CD8-positive, alpha-beta memory T cell (primary cell): ENCODE measurements at regions not wholly inside any gene's neighbourhood (a gene's known extent, or its start where the extent isn't known, plus 50 kb on each side); places are given as distances from the start of the nearest gene placed in this dataset.

ENCODE experiments used
- CTCF ChIA-PET: fragments of 350-600 bp; sonication (Branson Sonifier 250); formaldehyde crosslinking; loops from one replicate; lab custom pipeline; 2021; ENCODE audit warnings: antibody characterized with exemption; lab: Charles Lee
- POLR2A ChIA-PET: fragments of 350-600 bp; sonication (Branson Sonifier 250); formaldehyde crosslinking; loops from one replicate; lab custom pipeline; 2021; ENCODE audit warnings: antibody characterized with exemption; lab: Charles Lee
- DNase-seq, 5 donors: peaks; one replicate each; pipeline versions ENCODE4 v3.0.0 to v3.0.0-alpha.2; 2020 to 2022; ENCODE audit warnings: mixed read lengths in 1 of 5
- H3K27ac ChIP-seq: one replicate; pipeline ENCODE4 v1.7.0; 2013; ENCODE audit warnings: low read depth, mild to moderate bottlenecking, low read length, moderate library complexity
- H3K27me3 ChIP-seq: 2 replicates; pipeline ENCODE4 v1.7.0; 2013; ENCODE audit warnings: low read length, mild to moderate bottlenecking; ENCODE audit not compliant: insufficient read depth, poor library complexity, severe bottlenecking
- H3K36me3 ChIP-seq: 2 replicates; pipeline ENCODE4 v1.7.0; 2013; ENCODE audit warnings: mild to moderate bottlenecking, low read length, moderate library complexity; ENCODE audit not compliant: insufficient read depth
- H3K4me1 ChIP-seq: 2 replicates; pipeline ENCODE4 v1.7.0; 2013; ENCODE audit warnings: mild to moderate bottlenecking, low read length, moderate library complexity; ENCODE audit not compliant: insufficient read depth
- H3K4me3 ChIP-seq: 2 replicates; pipeline ENCODE4 v1.7.0; 2013; ENCODE audit warnings: mild to moderate bottlenecking, low read length
- H3K9me3 ChIP-seq: 2 replicates; pipeline ENCODE4 v1.7.0; 2013; ENCODE audit warnings: mild to moderate bottlenecking, low read length
- H3K27ac Mint-ChIP-seq, 8 donors: one replicate each; pipeline ENCODE4 v1.8.0; 2020 to 2021; ENCODE audit warnings: mixed read lengths in 8 of 8, mild to moderate bottlenecking in 6 of 8, inconsistent platforms in 3 of 8, moderate library complexity in 3 of 8
- H3K27me3 Mint-ChIP-seq, 2 donors: one replicate each; pipeline ENCODE4 v1.8.0; 2020 to 2021; ENCODE audit warnings: mixed read lengths in 2 of 2, mild to moderate bottlenecking in 1 of 2, moderate library complexity in 1 of 2
- H3K36me3 Mint-ChIP-seq, 3 donors: one replicate each; pipeline ENCODE4 v1.8.0; 2020 to 2021; ENCODE audit warnings: mixed read lengths in 3 of 3, inconsistent platforms in 1 of 3, mild to moderate bottlenecking in 1 of 3
- H3K4me1 Mint-ChIP-seq, 3 donors: one replicate each; pipeline ENCODE4 v1.8.0; 2020 to 2021; ENCODE audit warnings: mixed read lengths in 3 of 3, inconsistent platforms in 1 of 3, mild to moderate bottlenecking in 1 of 3
- H3K4me3 Mint-ChIP-seq, 7 donors: one replicate each; pipeline ENCODE4 v1.8.0; 2020 to 2021; ENCODE audit warnings: mixed read lengths in 7 of 7, mild to moderate bottlenecking in 6 of 7, moderate library complexity in 4 of 7, inconsistent platforms in 2 of 7
- H3K9me3 Mint-ChIP-seq, 5 donors: one replicate each; pipeline ENCODE4 v1.8.0; 2020 to 2022; ENCODE audit warnings: mixed read lengths in 5 of 5, mild to moderate bottlenecking in 3 of 5, moderate library complexity in 2 of 5, inconsistent platforms in 1 of 5

DNA sequence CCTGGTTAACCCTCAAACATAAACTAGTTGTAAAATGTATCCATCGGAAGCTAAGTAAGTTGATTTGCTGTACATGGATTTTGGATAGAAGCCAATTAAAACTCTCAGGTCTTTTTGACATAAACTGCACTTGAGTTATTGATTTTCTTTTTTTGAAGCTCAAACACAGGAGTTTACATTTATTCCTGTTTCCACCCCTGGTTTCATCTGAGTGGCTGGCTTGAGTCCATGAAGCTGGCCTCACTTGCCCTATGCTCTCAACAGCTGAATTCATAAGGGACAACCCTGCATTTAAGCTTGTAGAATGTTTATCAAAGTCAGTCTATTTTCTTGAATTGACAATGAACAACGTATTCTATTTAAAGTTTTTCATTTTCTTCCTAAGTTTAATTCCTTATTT lies 58.1 kb upstream of the PLEKHG1 start:
- DNase-seq: no peak
- Histone ChIP-seq H3K4me1 (no peaks in the 10 kb centered on the region), H3K4me3 (no peak overlapping the region), H3K36me3 (no peaks in the 10 kb centered on the region), H3K27ac (no peak overlapping the region), H3K9me3 (no peaks in the 10 kb centered on the region), H3K27me3 (no peaks in the 10 kb centered on the region)
- H3K4me1 Mint-ChIP-seq: no peaks in the 10 kb centered on the region
- no peaks in the 10 kb centered on the region for H3K36me3 Mint-ChIP-seq
- H3K4me3 Mint-ChIP-seq: no peak overlapping the region
- CTCF ChIA-PET: no interaction called here
- no peak overlapping the region for H3K27ac Mint-ChIP-seq
- peaks cover 8 to 30% of the 10 kb centered on the region in 2 donors for H3K27me3 Mint-ChIP-seq
- POLR2A ChIA-PET: no interaction called here
- peaks cover 0 to 1% (median 0%) of the 10 kb centered on the region in 5 donors for H3K9me3 Mint-ChIP-seq

DNA sequence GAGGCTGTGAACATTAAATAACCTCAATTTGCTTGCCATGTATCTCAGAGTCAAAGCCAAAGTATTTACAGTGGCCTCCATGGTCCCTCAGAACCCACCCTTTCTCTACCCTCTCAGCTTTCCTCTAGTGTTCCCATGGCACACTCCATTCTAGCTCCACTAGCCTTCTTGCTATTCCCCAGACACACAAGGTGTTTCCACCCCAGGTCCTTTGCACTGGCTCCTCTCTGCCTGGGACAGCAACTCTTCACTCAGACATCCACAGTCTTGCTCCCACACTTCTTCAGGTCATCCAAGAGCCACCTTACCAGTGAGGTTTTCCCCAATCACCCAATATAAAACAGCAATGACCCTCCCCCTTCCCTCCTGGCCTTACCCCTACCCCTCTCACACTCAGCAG lies 56.5 kb upstream of the PLEKHG1 start:
- peaks cover 8 to 34% of the 10 kb centered on the region in 2 donors for H3K27me3 Mint-ChIP-seq
- peak overlapping the region in 1 of 8 donors; percentile 35 for H3K27ac Mint-ChIP-seq
- Histone ChIP-seq H3K9me3 (no peaks in the 10 kb centered on the region), H3K27me3 (no peaks in the 10 kb centered on the region), H3K27ac (no peak overlapping the region), H3K4me1 (no peaks in the 10 kb centered on the region), H3K36me3 (no peaks in the 10 kb centered on the region), H3K4me3 (no peak overlapping the region)
- H3K36me3 Mint-ChIP-seq: no peaks in the 10 kb centered on the region
- peaks cover 0 to 1% (median 0%) of the 10 kb centered on the region in 5 donors for H3K9me3 Mint-ChIP-seq
- POLR2A ChIA-PET: no interaction called here
- CTCF ChIA-PET: no interaction called here
- no peaks in the 10 kb centered on the region for H3K4me1 Mint-ChIP-seq
- no peak overlapping the region for H3K4me3 Mint-ChIP-seq
- DNase-seq: no peak

DNA sequence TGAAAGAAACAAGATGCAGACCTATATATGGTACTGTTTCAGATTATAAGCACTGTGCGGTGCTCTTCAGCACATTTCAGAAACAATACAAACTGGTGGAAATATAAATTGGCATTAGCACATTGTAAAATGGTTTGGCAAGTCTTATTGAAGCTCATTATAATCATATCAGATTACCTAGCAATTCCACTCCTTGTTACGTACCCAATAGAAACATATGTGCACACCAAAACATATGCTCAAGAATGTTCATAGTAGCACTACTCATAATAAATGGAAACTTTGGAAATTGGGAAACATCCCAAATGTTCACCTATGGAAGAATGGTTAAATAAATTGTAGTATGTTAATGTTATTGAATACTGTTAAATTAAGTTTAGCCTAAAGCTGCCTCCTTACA lies 54.9 kb upstream of the PLEKHG1 start:
- ChIA-PET POLR2A (no interaction called here), CTCF (no interaction called here)
- H3K4me1 ChIP-seq: no peaks in the 10 kb centered on the region
- DNase-seq: no peak
- peaks cover 10 to 32% of the 10 kb centered on the region in 2 donors for H3K27me3 Mint-ChIP-seq
- H3K27ac Mint-ChIP-seq: no peak overlapping the region
- no peaks in the 10 kb centered on the region for H3K9me3 ChIP-seq
- H3K27me3 ChIP-seq: no peaks in the 10 kb centered on the region
- H3K27ac ChIP-seq: no peak overlapping the region
- H3K36me3 ChIP-seq: no peaks in the 10 kb centered on the region
- H3K9me3 Mint-ChIP-seq: peaks cover 0 to 1% (median 0%) of the 10 kb centered on the region in 5 donors
- H3K4me1 Mint-ChIP-seq: no peaks in the 10 kb centered on the region
- H3K4me3 ChIP-seq: no peak overlapping the region
- no peaks in the 10 kb centered on the region for H3K36me3 Mint-ChIP-seq
- H3K4me3 Mint-ChIP-seq: no peak overlapping the region

DNA sequence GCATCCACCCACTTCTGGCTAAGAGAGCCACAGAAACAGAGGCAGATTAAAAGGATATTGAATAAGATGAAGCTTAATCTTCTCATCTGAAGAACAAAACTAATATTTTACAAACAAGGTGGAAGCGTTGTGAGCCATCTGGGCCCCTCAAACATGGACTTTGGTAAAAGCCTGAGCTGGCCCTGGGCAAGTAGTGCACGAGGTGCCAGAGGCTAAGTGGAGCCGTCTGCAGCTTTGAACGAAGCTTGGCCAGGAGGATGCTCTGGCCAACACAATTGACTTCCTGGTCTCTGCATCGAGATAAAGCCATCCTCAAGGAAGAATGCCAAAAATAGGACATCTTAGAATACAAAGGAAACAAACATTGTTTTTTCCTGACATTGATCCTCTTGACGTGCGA lies 53.2 kb upstream of the PLEKHG1 start:
- no peak overlapping the region for H3K27ac ChIP-seq
- no peak for DNase-seq
- no peaks in the 10 kb centered on the region for H3K4me1 Mint-ChIP-seq
- no peak overlapping the region for H3K4me3 ChIP-seq
- POLR2A ChIA-PET: no interaction called here
- no peaks in the 10 kb centered on the region for H3K36me3 Mint-ChIP-seq
- no peak overlapping the region for H3K4me3 Mint-ChIP-seq
- CTCF ChIA-PET: interaction anchor here (0.6 kb wide), 1 partner anchor 841 kb away, joined by 3 read pairs; no protein-coding TSS in a partner anchor
- H3K27me3 ChIP-seq: no peaks in the 10 kb centered on the region
- H3K36me3 ChIP-seq: no peaks in the 10 kb centered on the region
- H3K9me3 ChIP-seq: no peaks in the 10 kb centered on the region
- no peaks in the 10 kb centered on the region for H3K9me3 Mint-ChIP-seq
- no peaks in the 10 kb centered on the region for H3K4me1 ChIP-seq
- H3K27me3 Mint-ChIP-seq: peaks cover 10 to 26% of the 10 kb centered on the region in 2 donors
- H3K27ac Mint-ChIP-seq: no peak overlapping the region

DNA sequence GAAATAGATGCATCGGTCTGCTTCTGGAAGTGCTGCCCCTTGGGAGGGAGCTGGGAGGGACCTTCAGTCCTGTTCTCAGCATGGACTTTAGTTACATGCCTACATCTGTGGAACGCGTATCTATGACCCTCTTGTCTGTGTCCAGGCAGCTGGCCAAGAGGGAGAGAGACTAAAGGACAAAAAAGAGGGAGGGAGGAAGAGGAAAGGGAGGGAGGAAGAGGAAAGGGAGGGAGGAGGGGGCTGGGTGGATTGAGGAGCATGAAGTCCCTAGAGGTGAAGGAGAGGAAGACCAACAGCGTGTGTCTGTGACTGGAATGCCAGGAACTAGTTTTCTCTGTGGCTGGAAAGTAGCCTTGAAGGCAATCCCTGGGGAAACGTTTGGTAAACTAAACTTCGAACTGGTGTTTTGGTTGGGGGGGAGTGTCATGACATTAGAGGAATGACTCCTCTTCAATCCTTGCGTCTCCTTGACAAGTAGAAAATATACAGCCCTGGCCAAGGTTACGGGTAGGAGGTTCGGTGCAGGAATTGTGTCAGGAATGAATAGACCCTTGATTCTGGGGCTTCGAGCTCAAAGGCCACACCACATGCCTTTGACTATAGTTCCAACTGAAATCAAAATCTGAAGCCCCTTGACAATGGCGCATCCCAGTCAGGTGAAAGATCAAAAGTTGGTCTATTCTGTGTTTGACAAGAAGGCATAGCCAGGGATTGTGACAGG lies 52.0 kb upstream of the PLEKHG1 start:
- H3K27ac ChIP-seq: no peak overlapping the region
- H3K27ac Mint-ChIP-seq: no peak overlapping the region
- peaks cover 10 to 26% of the 10 kb centered on the region in 2 donors for H3K27me3 Mint-ChIP-seq
- no peak for DNase-seq
- H3K9me3 ChIP-seq: no peaks in the 10 kb centered on the region
- H3K9me3 Mint-ChIP-seq: peaks cover 0 to 3% (median 0%) of the 10 kb centered on the region in 5 donors
- POLR2A ChIA-PET: no interaction called here
- H3K4me1 ChIP-seq: no peaks in the 10 kb centered on the region
- no peak overlapping the region for H3K4me3 Mint-ChIP-seq
- no peaks in the 10 kb centered on the region for H3K36me3 Mint-ChIP-seq
- H3K4me3 ChIP-seq: no peak overlapping the region
- no peaks in the 10 kb centered on the region for H3K4me1 Mint-ChIP-seq
- CTCF ChIA-PET: no interaction called here
- no peaks in the 10 kb centered on the region for H3K27me3 ChIP-seq
- H3K36me3 ChIP-seq: no peaks in the 10 kb centered on the region

DNA sequence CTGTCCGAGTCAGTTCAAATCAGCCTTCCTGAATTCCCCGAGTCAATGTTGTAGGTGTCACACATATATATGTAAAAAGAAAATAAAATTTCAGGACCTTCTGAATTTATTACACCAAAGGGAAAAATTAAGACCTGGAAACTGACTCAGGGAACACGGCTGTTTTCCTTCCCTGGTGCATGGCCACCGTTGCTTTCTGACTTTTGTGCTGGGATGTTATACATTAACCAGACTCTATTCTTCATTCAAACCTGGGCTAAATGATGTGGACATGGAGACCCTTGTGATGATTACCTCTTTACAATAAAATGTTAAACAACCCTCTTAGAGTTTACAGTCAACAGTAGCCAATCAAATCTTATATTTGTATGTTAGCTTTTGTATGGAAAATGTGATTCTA lies 51.4 kb upstream of the PLEKHG1 start:
- POLR2A ChIA-PET: no interaction called here
- H3K9me3 Mint-ChIP-seq: peaks cover 0 to 3% (median 0%) of the 10 kb centered on the region in 5 donors
- DNase-seq: no peak

DNA sequence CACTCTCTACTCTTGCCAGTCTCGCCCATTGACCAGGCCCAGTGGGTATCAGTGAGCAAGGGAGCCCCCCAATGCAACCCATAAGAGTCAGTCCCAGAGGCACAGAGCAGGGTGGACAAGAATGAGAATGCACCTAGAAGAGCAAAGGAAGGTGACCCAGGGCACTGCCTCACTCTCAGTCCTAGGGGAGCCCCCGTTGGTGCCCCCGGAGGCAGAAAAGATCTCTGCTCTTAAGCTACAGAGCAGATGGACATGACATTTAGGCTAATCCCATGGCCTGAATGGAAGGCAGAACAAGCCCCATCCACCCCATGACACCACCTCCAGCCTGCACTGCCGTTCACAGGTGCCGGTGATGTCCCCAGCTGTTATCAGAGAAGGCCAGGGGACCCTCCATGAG lies 50.7 kb upstream of the PLEKHG1 start:
- ChIA-PET POLR2A (no interaction called here), CTCF (interaction anchor here (0.9 kb wide), 1 partner anchor 11 kb away, joined by 3 read pairs; no protein-coding TSS in a partner anchor)
- no peak overlapping the region for H3K27ac Mint-ChIP-seq

More for the DNA sequence above, 51.4 kb upstream of the PLEKHG1 start:
- Mint-ChIP-seq H3K4me1 (no peaks in the 10 kb centered on the region), H3K4me3 (no peak overlapping the region), H3K36me3 (no peaks in the 10 kb centered on the region), H3K27ac (no peak overlapping the region), H3K27me3 (peaks cover 9 to 27% of the 10 kb centered on the region in 2 donors)
- CTCF ChIA-PET: no interaction called here
- Histone ChIP-seq H3K36me3 (no peaks in the 10 kb centered on the region), H3K27ac (no peak overlapping the region), H3K4me3 (no peak overlapping the region), H3K4me1 (no peaks in the 10 kb centered on the region), H3K27me3 (no peaks in the 10 kb centered on the region), H3K9me3 (no peaks in the 10 kb centered on the region)

DNA sequence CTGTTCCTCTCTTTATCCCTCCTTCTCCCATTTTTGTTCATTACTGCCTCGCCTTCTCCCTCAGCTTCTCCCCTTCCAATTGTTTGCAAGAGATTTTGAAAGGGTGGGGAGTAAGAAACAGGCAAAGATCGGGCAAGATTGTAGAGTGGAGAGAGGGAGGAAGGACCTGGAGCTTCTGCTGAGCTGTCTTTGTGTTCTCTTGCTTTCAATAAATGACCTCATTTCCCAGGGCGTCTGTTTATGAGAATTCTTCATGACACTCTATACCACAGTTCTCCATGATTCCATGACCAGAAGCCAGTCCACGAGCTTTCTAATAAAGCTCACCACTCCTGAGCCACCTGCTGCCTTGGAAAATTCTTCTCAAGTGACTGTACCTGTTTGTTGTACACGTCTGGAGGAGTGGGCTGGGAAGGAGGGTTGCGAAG lies 50.0 kb upstream of the PLEKHG1 start:
- Histone ChIP-seq H3K27me3 (no peaks in the 10 kb centered on the region), H3K4me3 (no peak overlapping the region), H3K4me1 (no peaks in the 10 kb centered on the region), H3K36me3 (no peaks in the 10 kb centered on the region), H3K27ac (no peak overlapping the region), H3K9me3 (no peaks in the 10 kb centered on the region)
- no peak overlapping the region for H3K4me3 Mint-ChIP-seq
- no peak for DNase-seq
- POLR2A ChIA-PET: no interaction called here
- peaks cover 8 to 26% of the 10 kb centered on the region in 2 donors for H3K27me3 Mint-ChIP-seq
- CTCF ChIA-PET: interaction anchor here (0.9 kb wide), 1 partner anchor 12 kb away, joined by 3 read pairs; no protein-coding TSS in a partner anchor
- H3K27ac Mint-ChIP-seq: no peak overlapping the region
- peaks cover 0 to 3% (median 0%) of the 10 kb centered on the region in 5 donors for H3K9me3 Mint-ChIP-seq
- no peaks in the 10 kb centered on the region for H3K36me3 Mint-ChIP-seq
- H3K4me1 Mint-ChIP-seq: no peaks in the 10 kb centered on the region

More for the DNA sequence above, 50.7 kb upstream of the PLEKHG1 start:
- Histone ChIP-seq H3K9me3 (no peaks in the 10 kb centered on the region), H3K27ac (no peak overlapping the region), H3K4me3 (no peak overlapping the region), H3K36me3 (no peaks in the 10 kb centered on the region), H3K27me3 (no peaks in the 10 kb centered on the region), H3K4me1 (no peaks in the 10 kb centered on the region)
- H3K36me3 Mint-ChIP-seq: no peaks in the 10 kb centered on the region
- H3K4me3 Mint-ChIP-seq: no peak overlapping the region
- no peaks in the 10 kb centered on the region for H3K4me1 Mint-ChIP-seq
- H3K9me3 Mint-ChIP-seq: peaks cover 0 to 3% (median 0%) of the 10 kb centered on the region in 5 donors
- H3K27me3 Mint-ChIP-seq: peaks cover 8 to 26% of the 10 kb centered on the region in 2 donors
- no peak for DNase-seq
